ENCODE measurements at regions not wholly inside any gene's neighbourhood (a gene's known extent, or its start where the extent isn't known, plus 50 kb on each side); places are given as distances from the start of the nearest gene placed in this dataset.

- TF ChIP-seq CTCF (IDR thresholded peaks at IDR 0.05): no peak
- no peak for TF ChIP-seq EZH2phosphoT487 (IDR thresholded peaks at IDR 0.05)
- TF ChIP-seq EZH2 (IDR thresholded peaks at IDR 0.05): no peak
Measured at GRCh38 chr1:67551375-67551774, 121.2 kb upstream of the SERBP1 start.
